GM12878 (cell line): ENCODE measurements at regions not wholly inside any gene's neighbourhood (a gene's known extent, or its start where the extent isn't known, plus 50 kb on each side); places are given as distances from the start of the nearest gene placed in this dataset.
A peak's percentile ranks its signal among the peaks of the same experiment; 100 is the strongest.

Experiments used
- ATAC-seq: fragments of 200-7000 bp; cut with Tn5 transposase; 3 replicates; pipeline ENCODE4 v1.9.1; 2020; ENCODE audit warnings: mild to moderate bottlenecking, moderate library complexity
- BruUV-seq: library from RNA; stranded (reverse); fragments of 400-500 nt; replicated peaks from 2 replicates; lab custom pipeline; 2021; lab: Mats Ljungman, UMichigan
- CTCF ChIA-PET: fragments of 300-600 bp; sonication (Branson Sonifier 250); formaldehyde crosslinking; extraction: SDS; loops from one replicate; lab custom pipeline; 2021; ENCODE audit warnings: inconsistent platforms; lab: Yijun Ruan, JAX
- POLR2A ChIA-PET: fragments of 350-600 bp; formaldehyde crosslinking; extraction: SDS; loops from one replicate; lab custom pipeline; 2021; ENCODE audit warnings: inconsistent platforms; lab: Charles Lee
- RAD21 ChIA-PET: fragments of 300-600 bp; sonication (Branson Sonifier 250); formaldehyde crosslinking; loops from one replicate; lab custom pipeline; 2023; ENCODE audit warnings: antibody characterized with exemption; ENCODE audit not compliant: unreplicated experiment; lab: Charles Lee
- SMC1A ChIA-PET: fragments of 300-600 bp; sonication (Branson Sonifier 250); formaldehyde crosslinking; loops from one replicate; lab custom pipeline; 2023; ENCODE audit not compliant: unreplicated experiment, uncharacterized antibody; lab: Charles Lee
- DNase-seq: peaks from one replicate; pipeline ENCODE4 v3.0.0-alpha.2; 2011; ENCODE audit warnings: low read depth, low spot score
- FAIRE-seq: peaks from 3 replicates; lab custom pipeline; 2011; peaks lifted over from hg19 to GRCh38; lab: Jason Lieb, UNC
- H2AFZ ChIP-seq: 2 replicates; pipeline ENCODE4 v1.6.0; 2011; ENCODE audit warnings: low read depth, low read length, control low read depth; ENCODE audit not compliant: control insufficient read depth
- H3K27ac ChIP-seq: 2 replicates; pipeline ENCODE4 v1.5.1; 2011; ENCODE audit warnings: control low read depth; ENCODE audit not compliant: control insufficient read depth, insufficient read depth
- H3K27me3 ChIP-seq, 2 experiments: replicated peaks in 1 of 2; 2 replicates each; pipeline versions ENCODE4 v1.6.0 to v1.6.1; 2011; ENCODE audit warnings: low read length in 1 of 2; ENCODE audit not compliant: control insufficient read depth in 2 of 2, insufficient read depth in 2 of 2
- H3K36me3 ChIP-seq, 2 experiments: 2 replicates each; pipeline ENCODE4 v1.5.1; 2011; ENCODE audit warnings: low read length in 1 of 2; ENCODE audit not compliant: control insufficient read depth in 2 of 2, insufficient read depth in 2 of 2
- H3K4me1 ChIP-seq: 2 replicates; pipeline ENCODE4 v1.6.1; 2011; ENCODE audit warnings: mild to moderate bottlenecking, low read length, moderate library complexity, mixed read lengths; ENCODE audit not compliant: control insufficient read depth, insufficient read depth
- H3K4me2 ChIP-seq: 2 replicates; pipeline ENCODE4 v1.6.0; 2011; ENCODE audit warnings: control low read depth; ENCODE audit not compliant: control insufficient read depth, insufficient read depth
- H3K4me3 ChIP-seq: fragments of 200-600 bp; sonication (generic); 2 replicates; pipeline ENCODE4 v1.5.1; 2016
- H3K79me2 ChIP-seq: 2 replicates; pipeline ENCODE4 v1.6.0; 2011; ENCODE audit warnings: low read length; ENCODE audit not compliant: control insufficient read depth, insufficient read depth
- H3K9ac ChIP-seq: 2 replicates; pipeline ENCODE4 v1.8.0; 2011; ENCODE audit warnings: low read length, control low read depth, mixed read lengths; ENCODE audit not compliant: control insufficient read depth, insufficient read depth
- H3K9me3 ChIP-seq: replicated peaks from 3 replicates; pipeline ENCODE4 v1.5.1; 2011; ENCODE audit warnings: mild to moderate bottlenecking, low read length; ENCODE audit not compliant: control insufficient read depth, insufficient read depth
- H4K20me1 ChIP-seq: 2 replicates; pipeline ENCODE4 v1.6.0; 2011; ENCODE audit not compliant: control insufficient read depth, insufficient read depth
- BCL11A ChIP-seq: IDR thresholded peaks from 2 replicates; pipeline ENCODE4 v1.6.1; 2011; ENCODE audit warnings: low read depth, low read length
- NFXL1 ChIP-seq: fragments of 450-650 bp; IDR thresholded peaks from 2 replicates; pipeline ENCODE4 v1.6.1; 2017; ENCODE audit warnings: antibody characterized with exemption, mild to moderate bottlenecking, borderline replicate concordance
- RBBP5 ChIP-seq: fragments of 200-600 bp; sonication (generic); conservative IDR thresholded peaks from 2 replicates; pipeline ENCODE4 v1.6.1; 2016
- ZBED1 ChIP-seq: IDR thresholded peaks from 2 replicates; pipeline ENCODE4 v1.6.1; 2016; ENCODE audit warnings: borderline replicate concordance
- WGBS: methylation state at CpG from one replicate; pipeline ENCODE4 v1.1.6; 2016; ENCODE audit warnings: low lambda C conversion rate; ENCODE audit not compliant: insufficient replicate concordance, insufficient coverage; ENCODE audit errors: missing lambda C conversion rate; 5-methylcytosine and 5-hydroxymethylcytosine counted together
- in situ Hi-C: fragments of 300-500 bp; cut with MboI; formaldehyde crosslinking; loops from 9 replicates; pipeline ENCODE4 v1.14.3; 2018; ENCODE audit warnings: mixed read lengths
- intact Hi-C: fragments of 100-400 bp; cut with micrococcal nuclease; formaldehyde crosslinking; loops from one replicate; pipeline ENCODE4 v1.14.2; 2022; ENCODE audit not compliant: unreplicated experiment
- TF ChIP-seq, protein P1 (sequence below): IDR thresholded peaks from 2 replicates; pipeline ENCODE4 v1.6.1; 2011; ENCODE audit warnings: borderline replicate concordance, low read depth, mild to moderate bottlenecking, moderate library complexity, low read length; ENCODE audit not compliant: insufficient read depth, poor library complexity, severe bottlenecking
- TF ChIP-seq, protein P2 (sequence below): IDR thresholded peaks from 2 replicates; pipeline ENCODE4 v1.6.1; 2011; ENCODE audit warnings: mild to moderate bottlenecking, low read depth, low read length, moderate library complexity; ENCODE audit not compliant: insufficient replicate concordance

DNA sequence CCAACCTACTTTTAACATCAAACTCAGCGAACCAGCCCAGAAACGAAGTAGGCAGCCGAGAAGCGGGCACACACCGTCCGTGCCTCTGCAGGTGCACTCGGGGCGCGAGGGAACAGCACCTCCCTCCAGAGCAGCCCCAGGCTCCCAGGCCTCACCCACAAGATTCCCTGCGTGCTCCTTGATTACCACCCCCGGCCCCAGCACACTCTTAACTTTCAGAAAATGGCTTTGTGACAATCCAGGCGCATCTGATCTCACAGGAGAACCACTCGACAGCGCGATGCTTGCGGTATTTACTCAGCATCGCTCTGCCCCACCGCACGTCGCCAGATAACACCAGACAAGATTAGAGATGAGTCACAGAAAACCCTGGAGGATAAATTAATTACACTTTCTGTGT lies 134.9 kb upstream of the SPACA7 start:
- FAIRE-seq, result no peak
- TF ChIP-seq RBBP5 (no peak), BCL11A (no peak), NFXL1 (no peak), ZBED1 (no peak)
- TF ChIP-seq, protein P1, sequence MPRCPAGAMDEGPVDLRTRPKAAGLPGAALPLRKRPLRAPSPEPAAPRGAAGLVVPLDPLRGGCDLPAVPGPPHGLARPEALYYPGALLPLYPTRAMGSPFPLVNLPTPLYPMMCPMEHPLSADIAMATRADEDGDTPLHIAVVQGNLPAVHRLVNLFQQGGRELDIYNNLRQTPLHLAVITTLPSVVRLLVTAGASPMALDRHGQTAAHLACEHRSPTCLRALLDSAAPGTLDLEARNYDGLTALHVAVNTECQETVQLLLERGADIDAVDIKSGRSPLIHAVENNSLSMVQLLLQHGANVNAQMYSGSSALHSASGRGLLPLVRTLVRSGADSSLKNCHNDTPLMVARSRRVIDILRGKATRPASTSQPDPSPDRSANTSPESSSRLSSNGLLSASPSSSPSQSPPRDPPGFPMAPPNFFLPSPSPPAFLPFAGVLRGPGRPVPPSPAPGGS, result peak; percentile 90
- TF ChIP-seq, protein P2, sequence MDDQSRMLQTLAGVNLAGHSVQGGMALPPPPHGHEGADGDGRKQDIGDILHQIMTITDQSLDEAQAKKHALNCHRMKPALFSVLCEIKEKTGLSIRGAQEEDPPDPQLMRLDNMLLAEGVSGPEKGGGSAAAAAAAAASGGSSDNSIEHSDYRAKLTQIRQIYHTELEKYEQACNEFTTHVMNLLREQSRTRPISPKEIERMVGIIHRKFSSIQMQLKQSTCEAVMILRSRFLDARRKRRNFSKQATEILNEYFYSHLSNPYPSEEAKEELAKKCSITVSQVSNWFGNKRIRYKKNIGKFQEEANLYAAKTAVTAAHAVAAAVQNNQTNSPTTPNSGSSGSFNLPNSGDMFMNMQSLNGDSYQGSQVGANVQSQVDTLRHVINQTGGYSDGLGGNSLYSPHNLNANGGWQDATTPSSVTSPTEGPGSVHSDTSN, result peak; percentile 22
- intact Hi-C loops (no loop called here), in situ Hi-C loops (no loop called here)
- DNase-seq, result no peak
- no peak overlapping the region for H3K4me2 ChIP-seq
- ATAC-seq, result no peak
- ChIA-PET SMC1A (no interaction called here), RAD21 (no interaction called here), CTCF (no interaction called here), POLR2A (no interaction called here)
- no peaks in the 10 kb centered on the region for H3K27me3 ChIP-seq
- no peaks in the 10 kb centered on the region for H4K20me1 ChIP-seq
- no peak overlapping the region for H2AFZ ChIP-seq
- WGBS, result 44% methylated on average over 19 of the region's 20 CpGs
- no peaks in the 10 kb centered on the region for H3K4me1 ChIP-seq
- no peaks in the 10 kb centered on the region for H3K36me3 ChIP-seq
- no peaks in the 10 kb centered on the region for H3K79me2 ChIP-seq
- no TSS peak for BruUV-seq
- H3K9ac ChIP-seq, result no peak overlapping the region
- H3K9me3 ChIP-seq, result no peaks in the 10 kb centered on the region; the same call in 2 of the 3 replicates
- H3K4me3 ChIP-seq, result no peak overlapping the region
- no peak overlapping the region for H3K27ac ChIP-seq
